NCI-H1930 (cell line): ENCODE measurements at regions not wholly inside any gene's neighbourhood (a gene's known extent, or its start where the extent isn't known, plus 50 kb on each side); places are given as distances from the start of the nearest gene placed in this dataset.

Experiments used
- DNase-seq, 2 experiments: peaks; one replicate each; lab custom pipeline; 2025; lab: John Stamatoyannopoulos, UW

GRCh38 chr6:165823609-165824326 is 160.7 kb upstream of the PDE10A start:
- DNase-seq: no peak

- DNase-seq: no peak
Observed at GRCh38 chr6:165822501-165822900, 159.5 kb upstream of the PDE10A start.

- no peak for DNase-seq
Observed at GRCh38 chr6:165821754-165822153, 158.7 kb upstream of the PDE10A start.

- no peak for DNase-seq
Observed at GRCh38 chr6:165820934-165821333, 157.9 kb upstream of the PDE10A start.

- DNase-seq: no peak
Observed at GRCh38 chr6:165820407-165820806, 157.4 kb upstream of the PDE10A start.

- DNase-seq: no peak
Observed at GRCh38 chr6:165819394-165819793, 156.4 kb upstream of the PDE10A start.

- no peak for DNase-seq
Observed at GRCh38 chr6:165818200-165818599, 155.2 kb upstream of the PDE10A start.

- no peak for DNase-seq
Observed at GRCh38 chr6:165817771-165818170, 154.7 kb upstream of the PDE10A start.

- DNase-seq: no peak
Observed at GRCh38 chr6:165817148-165817547, 154.1 kb upstream of the PDE10A start.

GRCh38 chr6:165814679-165815078 is 151.6 kb upstream of the PDE10A start:
- DNase-seq: no peak

- no peak for DNase-seq
Observed at GRCh38 chr6:165811512-165811911, 148.5 kb upstream of the PDE10A start.

GRCh38 chr6:165808021-165808420 is 145.0 kb upstream of the PDE10A start:
- no peak for DNase-seq

- DNase-seq: no peak
Observed at GRCh38 chr6:165807249-165807960, 144.4 kb upstream of the PDE10A start.

GRCh38 chr6:165806126-165806810 is 143.2 kb upstream of the PDE10A start:
- DNase-seq: no peak

- DNase-seq: no peak
Observed at GRCh38 chr6:165805636-165806035, 142.6 kb upstream of the PDE10A start.

GRCh38 chr6:165805067-165805555 is 142.1 kb upstream of the PDE10A start:
- DNase-seq: no peak

- no peak for DNase-seq
Observed at GRCh38 chr6:165804331-165805066, 141.5 kb upstream of the PDE10A start.

GRCh38 chr6:165800337-165800736 is 137.3 kb upstream of the PDE10A start:
- DNase-seq: no peak

- DNase-seq: no peak
Observed at GRCh38 chr6:165799391-165800153, 136.5 kb upstream of the PDE10A start.

- no peak for DNase-seq
Observed at GRCh38 chr6:165798991-165799390, 135.9 kb upstream of the PDE10A start.

GRCh38 chr6:165794179-165794601 is 131.1 kb upstream of the PDE10A start:
- no peak for DNase-seq
